Astrocyte (in vitro differentiated cells and primary cell): ENCODE measurements at regions not wholly inside any gene's neighbourhood (a gene's known extent, or its start where the extent isn't known, plus 50 kb on each side); places are given as distances from the start of the nearest gene placed in this dataset.

Source experiments
- CTCF ChIP-seq: IDR thresholded peaks from 2 replicates; pipeline ENCODE4 v1.5.1; 2011; ENCODE audit warnings: low read depth, mild to moderate bottlenecking, inconsistent platforms, low read length, moderate library complexity; ENCODE audit not compliant: insufficient read depth
- EZH2 ChIP-seq: IDR thresholded peaks from 2 replicates; pipeline ENCODE4 v1.6.1; 2012; ENCODE audit warnings: mild to moderate bottlenecking, low read length, inconsistent platforms; ENCODE audit not compliant: insufficient read depth

GRCh38 chr7:109864230-109864629 lies 1226.7 kb upstream of the LRRN3 start:
- TF ChIP-seq CTCF (no peak), EZH2 (no peak)
